Activated T-cell treated with anti-CD3 and anti-CD28 coated beads for 48 hours (primary cell): ENCODE measurements at regions not wholly inside any gene's neighbourhood (a gene's known extent, or its start where the extent isn't known, plus 50 kb on each side); places are given as distances from the start of the nearest gene placed in this dataset.

ENCODE experiments used
- DNase-seq: peaks from one replicate; pipeline ENCODE4 v3.0.0-alpha.2; 2020; ENCODE audit warnings: low read depth

- DNase-seq = no peak
Observed at GRCh38 chr22:48234011-48234410, 1471.6 kb downstream of the TBC1D22A start.

GRCh38 chr22:48233586-48233985 lies 1471.1 kb downstream of the TBC1D22A start:
- DNase-seq = no peak

DNA sequence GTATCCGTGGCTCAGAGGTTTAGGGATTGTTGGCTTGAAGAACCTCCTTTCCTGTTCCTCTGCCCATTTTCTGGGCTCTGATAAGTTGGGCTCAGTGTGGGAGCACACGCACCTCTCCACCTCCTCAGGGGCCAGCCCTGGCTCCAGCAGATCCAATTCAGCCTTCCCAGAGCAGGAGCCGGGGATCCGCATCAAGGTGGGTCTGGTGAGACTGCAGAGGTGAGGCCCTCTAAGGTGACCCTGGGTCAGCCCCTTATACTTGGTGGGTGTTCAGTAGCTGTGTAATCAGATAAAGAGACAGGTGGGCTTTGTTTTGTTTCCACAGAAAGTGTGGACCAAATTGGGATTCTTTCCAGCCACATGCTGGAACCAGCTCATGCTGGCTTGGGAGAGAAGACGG lies 1466.0 kb downstream of the TBC1D22A start:
- DNase-seq = no peak

DNA sequence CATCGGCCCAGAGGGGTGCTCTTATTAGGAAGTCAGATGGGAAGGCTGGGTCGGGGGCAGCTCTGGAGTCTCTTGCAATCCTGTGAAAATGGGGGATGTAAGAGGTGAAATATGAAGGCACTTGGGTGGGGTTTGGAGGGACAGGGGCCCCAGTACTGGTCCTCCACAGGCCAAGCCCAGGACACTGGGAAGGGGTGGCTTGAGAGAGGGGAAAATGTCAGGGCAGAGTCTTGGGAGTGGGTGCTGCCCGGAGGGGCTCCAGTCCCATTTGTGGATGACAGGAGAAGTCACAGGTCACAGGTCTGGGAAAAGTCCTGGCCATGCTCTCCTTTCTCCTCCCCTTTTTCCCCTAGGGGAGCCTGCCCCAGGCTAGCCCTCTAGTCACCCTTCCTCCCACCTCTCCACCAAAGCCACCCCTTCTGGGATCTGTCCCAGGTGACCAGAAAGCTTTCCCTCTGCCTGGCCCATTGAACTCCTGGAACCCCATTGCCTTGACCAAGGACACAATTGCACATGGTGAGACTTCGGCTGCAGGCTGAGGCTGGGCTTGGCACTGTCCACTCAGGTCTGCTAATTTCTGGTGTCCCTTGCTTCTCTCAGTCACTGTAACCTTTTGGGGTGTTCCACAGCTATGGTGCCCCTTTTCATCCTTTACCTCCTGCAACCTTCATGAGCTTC lies 1465.0 kb downstream of the TBC1D22A start:
- no peak for DNase-seq

DNA sequence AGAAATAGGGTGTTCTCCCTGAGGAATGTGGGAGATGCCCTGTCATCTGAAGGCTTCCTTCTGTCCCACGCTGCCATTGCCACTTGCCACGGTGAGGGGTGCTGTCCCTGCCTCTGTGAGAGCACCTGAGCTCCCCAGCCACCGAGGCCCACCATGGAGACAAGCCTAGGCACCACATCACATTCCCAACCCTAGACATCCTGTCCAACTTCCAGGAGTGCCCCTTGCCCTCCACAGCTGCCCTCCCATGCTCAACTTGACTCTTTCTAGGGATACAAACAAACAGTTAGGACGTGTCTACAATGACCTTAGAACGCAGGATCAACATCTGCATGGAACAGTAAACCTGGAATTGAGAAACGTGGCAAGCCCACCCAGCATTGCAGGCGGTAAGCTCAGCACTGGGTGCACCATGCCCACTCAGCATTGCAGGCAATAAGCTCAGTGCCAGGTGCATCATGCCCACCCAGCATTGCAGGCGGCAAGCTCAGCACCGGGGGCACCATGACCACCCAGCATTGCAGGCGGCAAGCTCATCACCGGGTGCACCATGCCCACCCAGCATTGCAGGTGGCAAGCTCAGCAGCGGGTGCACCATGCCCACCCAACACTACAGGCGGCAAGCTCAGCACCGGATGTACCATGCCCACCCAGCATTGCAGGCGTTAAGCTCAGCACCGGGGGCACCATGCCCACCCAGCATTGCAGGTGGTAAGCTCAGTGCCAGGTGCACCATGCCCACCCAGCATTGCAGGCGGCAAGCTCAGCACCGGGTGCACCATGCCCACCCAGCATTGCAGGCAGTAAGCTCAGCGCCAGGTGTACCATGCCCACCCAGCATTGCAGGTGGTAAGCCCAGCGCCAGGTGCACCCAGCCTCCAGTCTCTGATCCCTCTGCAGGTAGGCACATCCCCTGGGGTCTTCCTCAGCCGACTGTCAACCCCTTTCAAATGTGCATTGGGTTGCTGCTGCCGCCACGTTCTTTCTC lies 1463.9 kb downstream of the TBC1D22A start:
- DNase-seq = no peak

DNA sequence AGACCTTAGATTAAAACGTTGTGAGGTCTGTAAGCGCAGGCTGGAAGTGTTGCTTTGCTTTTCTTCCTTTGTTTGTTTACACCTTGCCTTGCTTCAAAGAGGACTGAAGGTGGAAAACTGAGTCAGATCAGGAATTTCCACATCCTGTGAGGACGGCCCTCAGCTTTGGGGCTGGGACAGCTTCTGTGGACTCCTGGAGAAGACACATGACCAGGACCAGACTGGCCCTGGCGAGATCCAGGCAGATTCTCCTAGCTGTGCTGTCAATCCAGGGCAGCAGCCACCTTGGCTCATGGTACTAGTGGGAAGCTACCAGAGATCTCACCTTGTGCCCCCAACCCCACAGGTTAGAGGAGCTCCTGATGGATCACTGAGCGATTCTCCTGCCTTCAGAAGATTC lies 1461.9 kb downstream of the TBC1D22A start:
- no peak for DNase-seq

- no peak for DNase-seq
Observed at GRCh38 chr22:48223488-48224190, 1461.2 kb downstream of the TBC1D22A start.

DNA sequence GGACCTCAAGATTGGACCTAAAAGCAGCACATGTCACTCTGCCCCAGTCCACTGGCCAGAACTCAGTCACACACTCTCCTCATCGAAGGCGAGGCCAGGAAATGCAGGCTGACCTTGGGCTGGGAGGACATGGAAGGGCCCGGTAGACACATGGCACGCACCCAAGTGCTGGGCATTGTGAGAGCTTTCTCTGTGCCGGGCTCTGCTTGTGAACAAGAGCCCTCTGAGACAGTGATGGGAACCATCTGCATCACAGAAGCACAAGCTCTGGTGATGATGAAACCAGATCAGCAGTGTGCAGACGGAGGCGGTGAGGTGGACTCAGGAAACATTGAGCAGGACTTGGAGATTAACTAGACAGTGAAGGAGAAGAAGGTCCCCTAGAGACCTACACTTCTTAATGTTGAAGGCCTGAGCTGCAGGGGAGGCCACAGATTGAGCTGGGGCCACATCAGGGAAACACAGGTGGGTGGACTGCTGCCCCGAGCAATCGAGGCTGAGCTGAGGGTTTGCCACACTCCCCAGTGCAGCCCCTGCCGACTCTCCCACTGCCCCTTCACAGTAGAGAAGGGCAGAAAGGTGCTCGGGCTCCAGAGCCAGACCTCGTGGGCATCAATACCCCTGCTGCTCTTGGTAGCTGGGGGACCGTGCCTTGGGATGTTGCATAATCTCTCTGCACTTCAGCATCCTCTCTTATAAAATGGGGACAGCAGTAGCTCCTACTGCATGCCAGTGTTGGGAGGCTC lies 1460.5 kb downstream of the TBC1D22A start:
- DNase-seq = no peak

GRCh38 chr22:48218889-48219420 lies 1456.5 kb downstream of the TBC1D22A start:
- DNase-seq = no peak

- no peak for DNase-seq
Observed at GRCh38 chr22:48217596-48217995, 1455.1 kb downstream of the TBC1D22A start.

DNA sequence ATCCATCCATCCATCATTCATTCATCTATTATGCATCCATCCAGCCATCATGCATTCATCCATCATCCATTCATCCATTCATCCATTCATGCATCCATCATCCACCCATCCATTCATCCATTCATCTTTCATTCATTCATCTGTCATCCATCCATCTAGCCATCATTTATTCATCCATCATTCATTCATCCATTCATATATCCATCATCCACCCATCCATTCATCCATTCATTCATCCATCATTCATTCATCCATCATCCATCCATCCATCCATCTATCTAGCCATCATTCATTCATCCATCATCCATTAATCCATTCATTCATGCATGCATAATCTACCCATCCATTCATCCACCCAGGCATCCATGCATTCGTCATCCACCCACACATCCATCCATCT lies 1450.3 kb downstream of the TBC1D22A start:
- DNase-seq = no peak

GRCh38 chr22:48210812-48211211 lies 1448.4 kb downstream of the TBC1D22A start:
- no peak for DNase-seq

DNA sequence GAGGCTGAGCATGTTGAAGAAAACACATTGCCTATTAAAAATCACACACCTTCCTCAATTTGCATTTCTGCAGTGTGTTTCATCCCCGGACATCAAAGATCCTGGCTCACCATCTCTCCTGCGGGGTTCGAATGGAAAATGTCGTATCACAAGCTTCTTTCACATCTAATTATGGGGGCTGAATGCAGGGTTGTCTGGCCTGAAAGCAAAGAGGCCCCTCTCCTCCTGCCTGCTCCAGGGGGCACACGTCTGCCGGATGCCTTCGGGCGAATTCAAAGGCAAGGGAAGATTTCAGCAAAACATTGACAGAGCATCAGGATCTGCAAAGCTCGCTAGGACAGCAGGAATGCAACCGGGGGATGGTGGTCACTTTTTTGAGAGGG lies 1447.7 kb downstream of the TBC1D22A start:
- DNase-seq = no peak

DNA sequence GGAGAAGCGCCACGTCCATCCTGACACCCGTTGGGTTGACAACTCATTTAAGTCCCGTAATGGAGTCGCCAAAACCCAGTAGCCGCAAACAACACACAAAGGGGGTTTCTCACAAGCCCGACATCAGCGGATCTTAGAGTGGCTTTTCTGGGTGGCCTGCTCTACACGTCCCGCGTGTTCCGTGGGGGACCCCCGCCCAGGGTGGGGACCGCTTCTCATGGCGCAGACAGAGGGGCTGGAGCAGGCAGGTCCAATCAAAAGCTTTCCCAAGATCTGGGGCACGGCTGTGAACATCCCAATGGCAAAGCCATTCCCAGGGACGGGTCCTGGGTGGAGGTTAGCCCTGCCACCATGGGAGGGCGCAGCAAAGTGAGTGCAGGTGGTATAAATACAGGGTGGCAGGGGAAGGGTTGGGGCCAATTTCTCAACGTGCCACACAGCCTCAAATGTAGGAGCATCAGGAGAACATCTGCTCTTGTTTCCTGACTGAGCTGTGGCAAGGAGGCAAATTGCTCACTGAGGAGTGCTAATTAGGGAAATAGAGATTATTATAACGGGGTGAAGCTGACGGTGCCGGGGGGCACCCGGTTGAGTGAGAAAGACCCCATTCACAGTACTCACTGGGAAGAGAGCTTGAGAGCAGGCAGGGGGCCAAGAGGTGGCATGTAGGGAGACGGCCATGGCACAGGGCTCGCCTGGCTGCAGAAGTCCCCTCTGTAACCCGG lies 1447.2 kb downstream of the TBC1D22A start:
- no peak for DNase-seq

DNA sequence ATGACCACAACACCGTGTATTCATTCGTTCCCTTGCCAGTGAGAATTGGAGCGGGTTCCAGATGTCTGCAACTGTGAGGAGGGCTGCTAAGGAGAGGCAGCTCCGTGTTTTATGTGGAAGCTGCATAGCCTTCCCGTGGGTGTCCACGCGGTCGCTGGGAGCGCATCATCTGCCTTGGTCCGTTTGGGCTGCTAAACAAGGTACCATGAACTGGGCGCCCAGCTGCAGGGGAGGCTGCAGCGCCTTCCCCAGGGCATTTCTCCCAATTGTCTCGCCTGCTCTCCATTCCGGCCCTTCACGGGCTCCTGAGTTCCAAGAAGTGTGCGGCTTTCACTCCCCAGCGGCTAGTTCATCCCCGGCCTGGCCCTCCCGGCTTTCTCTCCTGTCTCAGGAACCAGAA lies 1446.4 kb downstream of the TBC1D22A start:
- no peak for DNase-seq

GRCh38 chr22:48207919-48208535 lies 1445.6 kb downstream of the TBC1D22A start:
- no peak for DNase-seq

- DNase-seq = no peak
Observed at GRCh38 chr22:48205790-48206189, 1443.3 kb downstream of the TBC1D22A start.

DNA sequence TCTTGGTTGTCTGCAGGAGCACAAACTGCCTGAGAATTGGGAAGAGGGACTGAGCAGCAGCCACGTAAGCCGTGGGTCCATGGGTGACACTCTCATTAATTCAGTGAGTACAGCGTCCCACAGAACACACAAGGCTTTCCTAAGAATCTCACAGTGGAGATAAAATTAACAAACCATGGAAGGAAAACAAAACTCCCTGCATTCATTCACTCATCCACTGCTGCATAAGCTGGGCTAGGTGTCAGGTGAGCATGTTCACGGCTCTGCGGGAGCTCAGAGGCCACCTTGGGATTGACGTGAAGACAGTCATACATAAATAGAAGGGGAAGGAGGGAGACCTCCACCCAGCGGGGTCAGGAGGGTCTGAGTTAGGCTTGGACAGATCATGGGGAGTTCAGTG lies 1442.7 kb downstream of the TBC1D22A start:
- no peak for DNase-seq

- DNase-seq = no peak
Observed at GRCh38 chr22:48204296-48204695, 1441.8 kb downstream of the TBC1D22A start.

GRCh38 chr22:48199667-48200066 lies 1437.2 kb downstream of the TBC1D22A start:
- DNase-seq = no peak
